ENCODE measurements at regions not wholly inside any gene's neighbourhood (a gene's known extent, or its start where the extent isn't known, plus 50 kb on each side); places are given as distances from the start of the nearest gene placed in this dataset.

DNA sequence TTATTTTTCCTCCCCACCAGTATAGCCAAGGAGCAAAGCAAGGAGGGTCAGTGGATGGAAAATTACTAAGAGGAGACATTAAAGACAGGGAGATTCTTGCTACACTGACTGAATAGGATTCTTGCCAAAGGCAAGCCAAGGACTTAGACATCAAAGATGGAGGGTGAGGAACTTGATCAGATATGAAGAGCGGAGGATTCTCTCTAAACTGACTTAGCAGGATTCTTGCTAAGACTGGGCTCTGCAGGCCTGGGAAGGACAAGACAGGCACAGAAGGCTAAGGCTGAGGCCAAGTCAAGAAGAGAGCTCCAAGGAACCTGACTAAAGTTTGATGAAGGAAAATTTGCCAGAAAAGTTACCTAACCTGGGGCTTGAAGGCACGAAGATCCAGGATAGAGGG lies 143.9 kb upstream of the RMP24 start:
- H3K4me3 ChIP-seq (replicated peaks in 1 of 3; ENCODE audit: insufficient read depth in 1 of 3, low read depth in 1 of 3, low read length in 3 of 3) = no peak overlapping the region
- no peaks in the 10 kb centered on the region for H3K9me3 ChIP-seq (replicated peaks; ENCODE audit: control insufficient read depth, insufficient read depth, low read length)
- TF ChIP-seq EZH2 (IDR thresholded peaks at IDR 0.05; ENCODE audit: borderline replicate concordance, low read depth, low read length, severe bottlenecking) = no peak
- no peak for TF ChIP-seq MYC (IDR thresholded peaks at IDR 0.05; ENCODE audit: low read depth, low read length)
- no peak for TF ChIP-seq POLR2A (IDR thresholded peaks at IDR 0.05; ENCODE audit: low read depth, low read length)
- TF ChIP-seq, protein P1, sequence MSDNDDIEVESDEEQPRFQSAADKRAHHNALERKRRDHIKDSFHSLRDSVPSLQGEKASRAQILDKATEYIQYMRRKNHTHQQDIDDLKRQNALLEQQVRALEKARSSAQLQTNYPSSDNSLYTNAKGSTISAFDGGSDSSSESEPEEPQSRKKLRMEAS (IDR thresholded peaks at IDR 0.05; ENCODE audit: insufficient read depth, insufficient read length) = no peak
- TF ChIP-seq POLR2AphosphoS5 (IDR thresholded peaks at IDR 0.05; ENCODE audit: insufficient read depth, low read depth, low read length) = no peak
- TF ChIP-seq JUN (IDR thresholded peaks at IDR 0.05; ENCODE audit: borderline replicate concordance, insufficient read depth, insufficient read length, low read depth) = no peak
- no peak for TF ChIP-seq FOS (IDR thresholded peaks at IDR 0.05; ENCODE audit: borderline replicate concordance, insufficient read depth, low read length)
- no peak for TF ChIP-seq GATA2 (IDR thresholded peaks at IDR 0.05; ENCODE audit: insufficient read depth, insufficient read length, low read depth, low read length)
- TF ChIP-seq, protein P2, sequence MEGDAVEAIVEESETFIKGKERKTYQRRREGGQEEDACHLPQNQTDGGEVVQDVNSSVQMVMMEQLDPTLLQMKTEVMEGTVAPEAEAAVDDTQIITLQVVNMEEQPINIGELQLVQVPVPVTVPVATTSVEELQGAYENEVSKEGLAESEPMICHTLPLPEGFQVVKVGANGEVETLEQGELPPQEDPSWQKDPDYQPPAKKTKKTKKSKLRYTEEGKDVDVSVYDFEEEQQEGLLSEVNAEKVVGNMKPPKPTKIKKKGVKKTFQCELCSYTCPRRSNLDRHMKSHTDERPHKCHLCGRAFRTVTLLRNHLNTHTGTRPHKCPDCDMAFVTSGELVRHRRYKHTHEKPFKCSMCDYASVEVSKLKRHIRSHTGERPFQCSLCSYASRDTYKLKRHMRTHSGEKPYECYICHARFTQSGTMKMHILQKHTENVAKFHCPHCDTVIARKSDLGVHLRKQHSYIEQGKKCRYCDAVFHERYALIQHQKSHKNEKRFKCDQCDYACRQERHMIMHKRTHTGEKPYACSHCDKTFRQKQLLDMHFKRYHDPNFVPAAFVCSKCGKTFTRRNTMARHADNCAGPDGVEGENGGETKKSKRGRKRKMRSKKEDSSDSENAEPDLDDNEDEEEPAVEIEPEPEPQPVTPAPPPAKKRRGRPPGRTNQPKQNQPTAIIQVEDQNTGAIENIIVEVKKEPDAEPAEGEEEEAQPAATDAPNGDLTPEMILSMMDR (IDR thresholded peaks at IDR 0.05; ENCODE audit: extremely low read depth in 1 of 2, insufficient read depth in 1 of 2, low read depth in 1 of 2, low read length in 2 of 2) = no peak
- no peaks in the 10 kb centered on the region for H4K20me1 ChIP-seq (replicated peaks; ENCODE audit: control insufficient read depth, extremely low read depth, insufficient read depth, low read length)
- dilution Hi-C loops (cut with MboI; ENCODE audit: extremely low pct_ligation_motif_present, low sequenced_read_pairs) (no loop called here), intact Hi-C loops (cut with micrococcal nuclease) (no loop called here)
- H3K27me3 ChIP-seq (ENCODE audit: control insufficient read depth in 2 of 2, insufficient read depth in 2 of 2, low read length in 2 of 2) = peaks cover 0 to 11% of the 10 kb centered on the region in 2 experiments
- ChIA-PET CTCF (interaction anchor here (2.3 kb wide), 1 partner anchor 72 kb away, joined by 5 read pairs; no protein-coding TSS in a partner anchor), POLR2A (no interaction called here)
- H3K4me2 ChIP-seq (ENCODE audit: insufficient read depth, low read length) = no peak overlapping the region
- BruUV-seq (replicated peaks) = no TSS peak
- H2AFZ ChIP-seq (ENCODE audit: low read depth, low read length) = no peak overlapping the region
- FAIRE-seq (no peak), DNase-seq (ENCODE audit: low read depth, low spot score) (no peak)
- H3K4me1 ChIP-seq (ENCODE audit: control insufficient read depth, extremely low read depth, insufficient read depth, low read length) = no peaks in the 10 kb centered on the region
- no peaks in the 10 kb centered on the region for H3K9me1 ChIP-seq (replicated peaks; ENCODE audit: control insufficient read depth, extremely low read depth, insufficient read depth, low read length)
- H3K9ac ChIP-seq (replicated peaks; ENCODE audit: extremely low read depth, insufficient read depth, low read length) = no peak overlapping the region
- H3K36me3 ChIP-seq (ENCODE audit: control insufficient read depth in 2 of 2, extremely low read depth in 1 of 2, insufficient read depth in 2 of 2, low read length in 2 of 2) = no peaks in the 10 kb centered on the region
- no peaks in the 10 kb centered on the region for H3K79me2 ChIP-seq (ENCODE audit: control insufficient read depth, insufficient read depth, low read length)
- H3K27ac ChIP-seq (ENCODE audit: insufficient read depth, low read depth, low read length) = no peak overlapping the region

Measured in endothelial cell of umbilical vein (primary cell).